HCT116 (cell line): ENCODE measurements at regions not wholly inside any gene's neighbourhood (a gene's known extent, or its start where the extent isn't known, plus 50 kb on each side); places are given as distances from the start of the nearest gene placed in this dataset.

Experiments used
- ATAC-seq: fragments of 200-7000 bp; cut with Tn5 transposase; 2 replicates; pipeline ENCODE4 v1.9.1; 2020; ENCODE audit warnings: mild to moderate bottlenecking, moderate library complexity
- BruUV-seq: library from RNA; stranded (reverse); fragments of 400-500 nt; replicated peaks from 2 replicates; lab custom pipeline; 2021; lab: Mats Ljungman, UMichigan
- CTCF ChIA-PET: fragments of 300-600 bp; sonication (Branson Sonifier 250); formaldehyde crosslinking; loops from one replicate; lab custom pipeline; 2021; ENCODE audit warnings: antibody characterized with exemption; lab: Charles Lee
- POLR2A ChIA-PET: fragments of 300-600, 350-600 bp; sonication (Branson Sonifier 250); formaldehyde crosslinking; loops from one replicate; lab custom pipeline; 2021; ENCODE audit warnings: antibody characterized with exemption; lab: Charles Lee
- RAD21 ChIA-PET, 2 experiments: fragments of 300-600 bp; sonication (Branson Sonifier 250); formaldehyde crosslinking; loops; one replicate each; lab custom pipeline; 2023; ENCODE audit warnings: low total read pairs in 2 of 2; ENCODE audit not compliant: uncharacterized antibody in 2 of 2, unreplicated experiment in 2 of 2, low non-redundant PET in 1 of 2; lab: Charles Lee
- DNase-seq: peaks from one replicate; pipeline ENCODE4 v3.0.0-alpha.2; 2010; ENCODE audit warnings: low read depth, low spot score
- H2AFZ ChIP-seq: fragments of 200-600 bp; shearing (Covaris generic), sonication (generic); 2 replicates; pipeline ENCODE4 v1.6.1; 2017; ENCODE audit warnings: low read depth, mixed run types, mixed read lengths, antibody characterized with exemption, low read length; ENCODE audit not compliant: poor library complexity, severe bottlenecking
- H3K27ac ChIP-seq: 2 replicates; pipeline ENCODE4 v1.5.1; 2012; ENCODE audit warnings: low read depth, low read length
- H3K27me3 ChIP-seq: fragments of 200-600 bp; sonication (generic); 2 replicates; pipeline ENCODE4 v1.6.1; 2016; ENCODE audit warnings: mixed run types, low read length, mixed read lengths; ENCODE audit not compliant: insufficient read depth
- H3K36me3 ChIP-seq, 2 experiments: fragments of 200-500 bp in 1 of 2; fragments of 200-600 bp in 1 of 2; sonication (Bioruptor generic) in 1 of 2; sonication (generic) in 1 of 2; 2 replicates each; pipeline versions ENCODE4 v1.5.1 to v1.6.1; 2014 to 2016; ENCODE audit warnings: low read length in 2 of 2, inconsistent platforms in 1 of 2, mixed read lengths in 1 of 2, mixed run types in 1 of 2; ENCODE audit not compliant: insufficient read depth in 2 of 2, control insufficient read depth in 1 of 2
- H3K4me1 ChIP-seq, 2 experiments: fragments of 200-600 bp in 1 of 2; sonication (generic) in 1 of 2; 2 replicates each; pipeline versions ENCODE4 v1.5.1 to v1.6.1; 2012 to 2017; ENCODE audit warnings: low read length in 2 of 2, inconsistent platforms in 1 of 2, mild to moderate bottlenecking in 1 of 2, mixed read lengths in 1 of 2, mixed run types in 1 of 2, moderate library complexity in 1 of 2; ENCODE audit not compliant: insufficient read depth in 2 of 2, control insufficient read depth in 1 of 2
- H3K4me2 ChIP-seq: fragments of 200-600 bp; sonication (generic); 2 replicates; pipeline ENCODE4 v1.6.1; 2017; ENCODE audit warnings: mixed run types, low read length, mixed read lengths
- H3K4me3 ChIP-seq, 2 experiments: fragments of 200-600 bp in 1 of 2; sonication (generic) in 1 of 2; replicated peaks in 1 of 2; 2 replicates each; pipeline ENCODE4 v1.5.1; 2011 to 2016; ENCODE audit warnings: low read length in 2 of 2, control low read depth in 1 of 2, low read depth in 1 of 2, mild to moderate bottlenecking in 1 of 2, mixed read lengths in 1 of 2, mixed run types in 1 of 2
- H3K79me2 ChIP-seq: fragments of 200-600 bp; sonication (generic); 2 replicates; pipeline ENCODE4 v1.6.1; 2017; ENCODE audit warnings: mild to moderate bottlenecking, mixed run types, low read length, moderate library complexity, mixed read lengths; ENCODE audit not compliant: insufficient read depth
- H3K9ac ChIP-seq: fragments of 200-600 bp; sonication (generic); 2 replicates; pipeline ENCODE4 v1.6.1; 2016; ENCODE audit warnings: low read length, mixed read lengths
- H3K9me2 ChIP-seq: fragments of 200-600 bp; sonication (generic), shearing (Covaris generic); 2 replicates; pipeline ENCODE4 v1.6.1; 2017; ENCODE audit warnings: mixed run types, mild to moderate bottlenecking, moderate library complexity; ENCODE audit not compliant: insufficient read depth
- H3K9me3 ChIP-seq, 2 experiments: fragments of 200-500 bp in 1 of 2; fragments of 200-600 bp in 1 of 2; sonication (Bioruptor generic) in 1 of 2; sonication (generic) in 1 of 2; 2 replicates each; pipeline ENCODE4 v1.6.1; 2014 to 2017; ENCODE audit warnings: low read length in 2 of 2, mixed read lengths in 2 of 2, inconsistent platforms in 1 of 2, low read depth in 1 of 2, mild to moderate bottlenecking in 1 of 2, mixed run types in 1 of 2, moderate library complexity in 1 of 2; ENCODE audit not compliant: control insufficient read depth in 1 of 2, insufficient read depth in 1 of 2
- H4K20me1 ChIP-seq: fragments of 200-600 bp; sonication (generic), shearing (Covaris generic); 2 replicates; pipeline ENCODE4 v1.6.1; 2017; ENCODE audit warnings: mixed run types, mild to moderate bottlenecking, moderate library complexity; ENCODE audit not compliant: insufficient read depth
- ATF3 ChIP-seq: IDR thresholded peaks from 2 replicates; pipeline ENCODE4 v1.6.1; 2012
- CBX3 ChIP-seq: IDR thresholded peaks from 2 replicates; pipeline ENCODE4 v1.6.1; 2012; ENCODE audit warnings: low read depth
- CEBPB ChIP-seq: IDR thresholded peaks from 2 replicates; pipeline ENCODE4 v1.6.1; 2012; ENCODE audit warnings: low read depth
- CTCF ChIP-seq, 3 experiments: fragments of 200-600 bp in 1 of 3; sonication (generic) in 1 of 3; IDR thresholded peaks in 2 of 3; conservative IDR thresholded peaks in 1 of 3; 2 replicates each; pipeline ENCODE4 v1.5.1; 2012 to 2017; ENCODE audit warnings: low read depth in 2 of 3, low read length in 2 of 3, antibody characterized with exemption in 1 of 3, borderline replicate concordance in 1 of 3, control low read depth in 1 of 3, mild to moderate bottlenecking in 1 of 3, mixed read lengths in 1 of 3, mixed run types in 1 of 3, moderate library complexity in 1 of 3; ENCODE audit not compliant: insufficient read depth in 1 of 3
- EZH2phosphoT487 ChIP-seq: fragments of 200-600 bp; IDR thresholded peaks from 2 replicates; pipeline ENCODE4 v1.6.1; 2018; ENCODE audit warnings: antibody characterized with exemption, borderline replicate concordance
- MAX ChIP-seq: IDR thresholded peaks from 2 replicates; pipeline ENCODE4 v1.6.1; 2012
- SP1 ChIP-seq: IDR thresholded peaks from 2 replicates; pipeline ENCODE4 v1.6.1; 2012; ENCODE audit warnings: low read depth
- SRF ChIP-seq: IDR thresholded peaks from 2 replicates; pipeline ENCODE4 v1.6.1; 2012; ENCODE audit warnings: low read depth
- YY1 ChIP-seq: IDR thresholded peaks from 2 replicates; pipeline ENCODE4 v1.6.1; 2011; ENCODE audit warnings: low read length, low read depth, moderate library complexity, mild to moderate bottlenecking; ENCODE audit not compliant: insufficient replicate concordance; ENCODE audit errors: extremely low read depth
- ZFX ChIP-seq: fragments of 450-650 bp; IDR thresholded peaks from 2 replicates; pipeline ENCODE4 v1.6.1; 2017
- ZNF274 ChIP-seq: fragments of 200-500 bp; sonication (Bioruptor generic); IDR thresholded peaks from 2 replicates; pipeline ENCODE4 v1.6.1; 2014; ENCODE audit warnings: mild to moderate bottlenecking, low read depth, low read length, inconsistent platforms
- intact Hi-C: fragments of 100-400 bp; cut with micrococcal nuclease; formaldehyde crosslinking; loops from 2 replicates; pipeline ENCODE4 v1.10.0; 2022

- no peaks in the 10 kb centered on the region for H4K20me1 ChIP-seq
- no TSS peak for BruUV-seq
- H3K4me1 ChIP-seq = no peaks in the 10 kb centered on the region
- H3K27ac ChIP-seq = no peak overlapping the region
- ATAC-seq = no peak
- H3K27me3 ChIP-seq = no peaks in the 10 kb centered on the region
- no peak overlapping the region for H3K4me3 ChIP-seq
- H3K9me3 ChIP-seq = no peaks in the 10 kb centered on the region
- POLR2A ChIA-PET = no interaction called here
- DNase-seq = no peak
- H3K36me3 ChIP-seq = no peaks in the 10 kb centered on the region
- H3K9me2 ChIP-seq = no peaks in the 10 kb centered on the region
- H2AFZ ChIP-seq = no peak overlapping the region
- H3K4me2 ChIP-seq = no peak overlapping the region
- RAD21 ChIA-PET = no interaction called here
- TF ChIP-seq ZNF274 (no peak), YY1 (no peak), CEBPB (no peak), MAX (no peak), CBX3 (no peak), SRF (no peak), ZFX (no peak), ATF3 (no peak), CTCF (IDR thresholded peaks at IDR 0.05 in 2 of 3, conservative IDR thresholded peaks at IDR 0.05 in 1 of 3; ENCODE audit: borderline replicate concordance in 1 of 3, insufficient read depth in 1 of 3, low read depth in 2 of 3, low read length in 2 of 3) (no peak), SP1 (no peak), EZH2phosphoT487 (no peak)
- CTCF ChIA-PET = no interaction called here
- H3K9ac ChIP-seq = no peak overlapping the region
- intact Hi-C loops = no loop called here
- H3K79me2 ChIP-seq = no peaks in the 10 kb centered on the region
These were observed 88.1 kb upstream of the ATP1A1 start for GRCh38 chr1:116284819-116285390.
